SK-N-SH (cell line): ENCODE measurements at regions not wholly inside any gene's neighbourhood (a gene's known extent, or its start where the extent isn't known, plus 50 kb on each side); places are given as distances from the start of the nearest gene placed in this dataset.
A peak's percentile ranks its signal among the peaks of the same experiment; 100 is the strongest.

ENCODE experiments used
- CTCF ChIA-PET: fragments of 300-600, 350-600 bp; formaldehyde crosslinking; extraction: SDS; loops from one replicate; lab custom pipeline; 2021; lab: Yijun Ruan, JAX
- POLR2A ChIA-PET: fragments of 350-600 bp; sonication (Branson Sonifier 250); formaldehyde crosslinking; extraction: SDS; loops from one replicate; lab custom pipeline; 2020; ENCODE audit warnings: antibody characterized with exemption, inconsistent platforms; lab: Yijun Ruan, JAX
- DNase-seq: peaks from one replicate; pipeline ENCODE4 v3.0.0; 2012
- H2AFZ ChIP-seq: fragments of 200-600 bp; sonication (generic); 2 replicates; pipeline ENCODE4 v1.8.1; 2016; ENCODE audit warnings: antibody characterized with exemption, mild to moderate bottlenecking, low read depth
- H3F3A ChIP-seq: fragments of 200-600 bp; sonication (generic); replicated peaks from 2 replicates; pipeline ENCODE3; 2016; ENCODE audit warnings: antibody characterized with exemption, mild to moderate bottlenecking; ENCODE audit not compliant: insufficient read depth
- H3K27ac ChIP-seq, 2 experiments: fragments of 200-500 bp in 1 of 2; fragments of 200-600 bp in 1 of 2; sonication (Bioruptor generic) in 1 of 2; sonication (generic), shearing (Covaris generic) in 1 of 2; 2 replicates each; pipeline versions ENCODE4 v1.5.1 to v1.6.1; 2014 to 2016; ENCODE audit warnings: low read depth in 2 of 2, inconsistent platforms in 1 of 2, low read length in 1 of 2, mild to moderate bottlenecking in 1 of 2, mixed read lengths in 1 of 2
- H3K27me3 ChIP-seq: fragments of 200-600 bp; sonication (generic), shearing (Covaris generic); 2 replicates; pipeline ENCODE4 v1.6.1; 2016; ENCODE audit warnings: mixed run types; ENCODE audit not compliant: insufficient read depth
- H3K36me3 ChIP-seq, 2 experiments: fragments of 200-500 bp in 1 of 2; fragments of 200-600 bp in 1 of 2; sonication (Bioruptor generic) in 1 of 2; sonication (generic) in 1 of 2; replicated peaks in 1 of 2; 2 replicates each; pipeline versions ENCODE3 to v1.5.1; 2014 to 2016; ENCODE audit warnings: low read length in 1 of 2, mild to moderate bottlenecking in 1 of 2; ENCODE audit not compliant: insufficient read depth in 2 of 2, control insufficient read depth in 1 of 2
- H3K4me1 ChIP-seq, 2 experiments: fragments of 200-500 bp in 1 of 2; fragments of 200-600 bp in 1 of 2; sonication (Bioruptor generic) in 1 of 2; sonication (generic), shearing (Covaris generic) in 1 of 2; 2 replicates each; pipeline versions ENCODE4 v1.5.1 to v1.6.1; 2014 to 2016; ENCODE audit warnings: low read depth in 1 of 2, low read length in 1 of 2, mixed run types in 1 of 2; ENCODE audit not compliant: insufficient read depth in 2 of 2, control insufficient read depth in 1 of 2
- H3K4me2 ChIP-seq: fragments of 200-600 bp; sonication (generic), shearing (Covaris generic); 2 replicates; pipeline ENCODE4 v1.6.1; 2017; ENCODE audit warnings: mixed run types
- H3K4me3 ChIP-seq, 2 experiments: fragments of 200-500 bp in 1 of 2; fragments of 200-600 bp in 1 of 2; sonication (Bioruptor generic) in 1 of 2; sonication (generic), shearing (Covaris generic) in 1 of 2; 2 replicates each; pipeline versions ENCODE4 v1.5.1 to v1.8.1; 2014 to 2016; ENCODE audit warnings: low read depth in 2 of 2, inconsistent platforms in 1 of 2, low read length in 1 of 2, mild to moderate bottlenecking in 1 of 2, mixed read lengths in 1 of 2, moderate library complexity in 1 of 2
- H3K79me2 ChIP-seq: fragments of 200-600 bp; sonication (generic); 2 replicates; pipeline ENCODE4 v1.8.1; 2017; ENCODE audit warnings: mild to moderate bottlenecking; ENCODE audit not compliant: insufficient read depth
- H3K9ac ChIP-seq: fragments of 200-600 bp; sonication (generic); 2 replicates; pipeline ENCODE4 v1.6.1; 2017; ENCODE audit warnings: mixed run types
- H3K9me2 ChIP-seq: fragments of 200-600 bp; sonication (generic); 2 replicates; pipeline ENCODE4 v1.6.1; 2017; ENCODE audit warnings: mixed run types
- H3K9me3 ChIP-seq: fragments of 200-600 bp; sonication (generic); 2 replicates; pipeline ENCODE4 v1.6.1; 2017; ENCODE audit warnings: mixed run types, mild to moderate bottlenecking, moderate library complexity
- H4K20me1 ChIP-seq: fragments of 200-600 bp; sonication (generic); 2 replicates; pipeline ENCODE4 v1.6.1; 2017; ENCODE audit warnings: mild to moderate bottlenecking, mixed run types; ENCODE audit not compliant: insufficient read depth
- CHD2 ChIP-seq: fragments of 150-350 bp; IDR thresholded peaks from 2 replicates; pipeline ENCODE4 v1.6.1; 2018; ENCODE audit warnings: low read length; ENCODE audit not compliant: partially characterized antibody
- ELF1 ChIP-seq: IDR thresholded peaks from 2 replicates; pipeline ENCODE4 v1.4.0; 2012
- EZH2phosphoT487 ChIP-seq: fragments of 200-600 bp; sonication (generic); IDR thresholded peaks from 2 replicates; pipeline ENCODE4 v1.6.1; 2017; ENCODE audit warnings: low read depth, mixed run types, mild to moderate bottlenecking, antibody characterized with exemption, moderate library complexity, borderline replicate concordance
- FOXJ3 ChIP-seq: sonication (generic); formaldehyde crosslinking; IDR thresholded peaks from 2 replicates; pipeline ENCODE4 v1.5.1; 2020; ENCODE audit warnings: mild to moderate bottlenecking, missing genetic modification reagents
- FOXM1 ChIP-seq: IDR thresholded peaks from 2 replicates; pipeline ENCODE4 v1.4.0; 2012; ENCODE audit warnings: low read depth, mild to moderate bottlenecking
- GABPA ChIP-seq: IDR thresholded peaks from 2 replicates; pipeline ENCODE4 v1.4.0; 2012; ENCODE audit warnings: low read depth, mild to moderate bottlenecking
- GATA2 ChIP-seq: sonication (generic); formaldehyde crosslinking; IDR thresholded peaks from 2 replicates; pipeline ENCODE4 v1.5.0; 2020; ENCODE audit warnings: mild to moderate bottlenecking, missing genetic modification reagents
- JUND ChIP-seq: IDR thresholded peaks from 2 replicates; pipeline ENCODE4 v1.4.0; 2012
- MEF2A ChIP-seq: IDR thresholded peaks from 2 replicates; pipeline ENCODE4 v1.4.0; 2012; ENCODE audit warnings: low read depth, borderline replicate concordance
- MXI1 ChIP-seq: IDR thresholded peaks from 2 replicates; pipeline ENCODE4 v1.6.1; 2012; ENCODE audit warnings: mild to moderate bottlenecking, low read depth, low read length, improper control_type of control experiment
- NFIC ChIP-seq: IDR thresholded peaks from 2 replicates; pipeline ENCODE4 v1.4.0; 2012; ENCODE audit warnings: borderline replicate concordance
- NRF1 ChIP-seq: IDR thresholded peaks from 2 replicates; pipeline ENCODE4 v1.6.1; 2012; ENCODE audit warnings: low read depth, mild to moderate bottlenecking, low read length
- RAD21 ChIP-seq: IDR thresholded peaks from 2 replicates; pipeline ENCODE4 v1.6.1; 2012; ENCODE audit warnings: mild to moderate bottlenecking, low read length
- REST ChIP-seq: IDR thresholded peaks from 2 replicates; pipeline ENCODE4 v1.6.1; 2012; ENCODE audit warnings: mild to moderate bottlenecking, low read depth, low read length, moderate library complexity
- TEAD4 ChIP-seq: IDR thresholded peaks from 2 replicates; pipeline ENCODE4 v1.4.0; 2012; ENCODE audit warnings: mild to moderate bottlenecking, borderline replicate concordance; ENCODE audit not compliant: insufficient read depth
- USF1 ChIP-seq: IDR thresholded peaks from 2 replicates; pipeline ENCODE4 v1.4.0; 2012; ENCODE audit warnings: low read depth, borderline replicate concordance
- USF2 ChIP-seq: fragments of 150-350 bp; IDR thresholded peaks from 2 replicates; pipeline ENCODE4 v1.6.1; 2017; ENCODE audit warnings: antibody characterized with exemption, low read length, low read depth, borderline replicate concordance
- YY1 ChIP-seq: IDR thresholded peaks from 2 replicates; pipeline ENCODE4 v1.4.0; 2012; ENCODE audit warnings: low read depth, mild to moderate bottlenecking
- WGBS: methylation state at CpG from one replicate; pipeline ENCODE4 v1.1.6; 2017; ENCODE audit warnings: low lambda C conversion rate; 5-methylcytosine and 5-hydroxymethylcytosine counted together
- TF ChIP-seq, protein P1 (sequence below): fragments of 200-600 bp; sonication (generic); IDR thresholded peaks from 2 replicates; pipeline ENCODE4 v1.6.1; 2017; ENCODE audit warnings: antibody characterized with exemption, mild to moderate bottlenecking, moderate library complexity
- TF ChIP-seq, protein P2 (sequence below): IDR thresholded peaks from 2 replicates; pipeline ENCODE4; 2012

DNA sequence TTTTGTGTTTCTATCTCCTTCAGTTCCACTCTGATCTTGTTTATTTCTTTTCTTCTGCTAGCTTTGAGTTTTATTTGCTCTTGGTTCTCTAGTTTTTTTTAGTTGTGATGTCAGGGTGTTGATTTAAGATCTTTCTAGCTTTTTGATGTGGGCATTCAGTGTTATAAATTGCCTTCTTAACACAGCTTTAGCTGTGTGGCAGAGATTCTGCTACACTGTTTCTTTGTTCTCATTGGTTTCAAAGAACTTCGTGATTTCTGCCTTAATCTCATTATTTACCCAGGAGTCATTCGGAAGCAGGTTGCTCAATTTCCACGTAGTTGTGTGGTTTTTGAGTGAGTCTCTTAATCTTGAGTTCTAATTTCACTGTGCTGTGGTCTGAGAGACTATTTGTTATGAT lies 251.7 kb upstream of the HTR2A start:
- Histone ChIP-seq H3K4me3 (no peak overlapping the region), H4K20me1 (no peaks in the 10 kb centered on the region), H3K4me1 (peaks cover 0 to 7% of the 10 kb centered on the region in 2 experiments; a peak in 2 of 4 replicates), H3F3A (no peaks in the 10 kb centered on the region), H3K9ac (no peak overlapping the region), H3K4me2 (no peak overlapping the region), H3K9me2 (no peaks in the 10 kb centered on the region), H3K36me3 (no peaks in the 10 kb centered on the region), H2AFZ (no peak overlapping the region), H3K27me3 (no peaks in the 10 kb centered on the region), H3K27ac (no peak overlapping the region), H3K9me3 (no peaks in the 10 kb centered on the region), H3K79me2 (no peaks in the 10 kb centered on the region)
- CTCF ChIA-PET, result no interaction called here
- no peak for DNase-seq
- POLR2A ChIA-PET, result no interaction called here
- WGBS, result 63% methylated on average over 3 of the region's 3 CpGs
- no peak for TF ChIP-seq TEAD4
- TF ChIP-seq USF1, result no peak
- TF ChIP-seq CHD2, result no peak
- TF ChIP-seq NRF1, result no peak
- no peak for TF ChIP-seq REST
- TF ChIP-seq YY1, result no peak
- no peak for TF ChIP-seq ELF1
- TF ChIP-seq GABPA, result no peak
- no peak for TF ChIP-seq FOXM1
- TF ChIP-seq, protein P1, sequence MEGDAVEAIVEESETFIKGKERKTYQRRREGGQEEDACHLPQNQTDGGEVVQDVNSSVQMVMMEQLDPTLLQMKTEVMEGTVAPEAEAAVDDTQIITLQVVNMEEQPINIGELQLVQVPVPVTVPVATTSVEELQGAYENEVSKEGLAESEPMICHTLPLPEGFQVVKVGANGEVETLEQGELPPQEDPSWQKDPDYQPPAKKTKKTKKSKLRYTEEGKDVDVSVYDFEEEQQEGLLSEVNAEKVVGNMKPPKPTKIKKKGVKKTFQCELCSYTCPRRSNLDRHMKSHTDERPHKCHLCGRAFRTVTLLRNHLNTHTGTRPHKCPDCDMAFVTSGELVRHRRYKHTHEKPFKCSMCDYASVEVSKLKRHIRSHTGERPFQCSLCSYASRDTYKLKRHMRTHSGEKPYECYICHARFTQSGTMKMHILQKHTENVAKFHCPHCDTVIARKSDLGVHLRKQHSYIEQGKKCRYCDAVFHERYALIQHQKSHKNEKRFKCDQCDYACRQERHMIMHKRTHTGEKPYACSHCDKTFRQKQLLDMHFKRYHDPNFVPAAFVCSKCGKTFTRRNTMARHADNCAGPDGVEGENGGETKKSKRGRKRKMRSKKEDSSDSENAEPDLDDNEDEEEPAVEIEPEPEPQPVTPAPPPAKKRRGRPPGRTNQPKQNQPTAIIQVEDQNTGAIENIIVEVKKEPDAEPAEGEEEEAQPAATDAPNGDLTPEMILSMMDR, result no peak
- TF ChIP-seq JUND, result no peak
- TF ChIP-seq MXI1, result no peak
- TF ChIP-seq MEF2A, result no peak

GRCh38 chr13:47147812-47148119 lies 250.9 kb upstream of the HTR2A start:
- no peak overlapping the region for H3K4me3 ChIP-seq
- peaks cover 0 to 7% of the 10 kb centered on the region in 2 experiments; a peak in 2 of 4 replicates for H3K4me1 ChIP-seq
- no peak overlapping the region for H2AFZ ChIP-seq
- H3K9me2 ChIP-seq, result no peaks in the 10 kb centered on the region
- CTCF ChIA-PET, result interaction anchor here (0.8 kb wide), 1 partner anchor 174 kb away, joined by 4 read pairs; no protein-coding TSS in a partner anchor
- H4K20me1 ChIP-seq, result no peaks in the 10 kb centered on the region
- H3K9ac ChIP-seq, result no peak overlapping the region
- H3K4me2 ChIP-seq, result no peak overlapping the region
- H3K27me3 ChIP-seq, result no peaks in the 10 kb centered on the region
- H3K36me3 ChIP-seq, result no peaks in the 10 kb centered on the region
- H3K9me3 ChIP-seq, result no peaks in the 10 kb centered on the region
- DNase-seq, result peak; percentile 37
- H3K27ac ChIP-seq, result no peak overlapping the region
- WGBS, result 35% methylated on average over 2 of the region's 2 CpGs
- POLR2A ChIA-PET, result no interaction called here
- H3F3A ChIP-seq, result no peaks in the 10 kb centered on the region
- H3K79me2 ChIP-seq, result no peaks in the 10 kb centered on the region
- TF ChIP-seq RAD21 (no peak), GATA2 (CRISPR knock-in tag) (peak; percentile 84), USF2 (no peak), JUND (no peak), FOXJ3 (CRISPR knock-in tag) (no peak), EZH2phosphoT487 (no peak), NFIC (no peak)
- TF ChIP-seq, protein P2, sequence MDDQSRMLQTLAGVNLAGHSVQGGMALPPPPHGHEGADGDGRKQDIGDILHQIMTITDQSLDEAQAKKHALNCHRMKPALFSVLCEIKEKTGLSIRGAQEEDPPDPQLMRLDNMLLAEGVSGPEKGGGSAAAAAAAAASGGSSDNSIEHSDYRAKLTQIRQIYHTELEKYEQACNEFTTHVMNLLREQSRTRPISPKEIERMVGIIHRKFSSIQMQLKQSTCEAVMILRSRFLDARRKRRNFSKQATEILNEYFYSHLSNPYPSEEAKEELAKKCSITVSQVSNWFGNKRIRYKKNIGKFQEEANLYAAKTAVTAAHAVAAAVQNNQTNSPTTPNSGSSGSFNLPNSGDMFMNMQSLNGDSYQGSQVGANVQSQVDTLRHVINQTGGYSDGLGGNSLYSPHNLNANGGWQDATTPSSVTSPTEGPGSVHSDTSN, result no peak
- TF ChIP-seq, protein P1, result no peak
